Calu3 (cell line): ENCODE measurements at regions not wholly inside any gene's neighbourhood (a gene's known extent, or its start where the extent isn't known, plus 50 kb on each side); places are given as distances from the start of the nearest gene placed in this dataset.
"Not testable (repeated sequence)": the region's sequence is repeated elsewhere in the genome, so short reads cannot be mapped to it uniquely, and the experiment has no call there.

Experiments
- BruUV-seq: library from RNA; stranded (reverse); fragments of 400-500 nt; replicated peaks from 2 replicates; lab custom pipeline; 2021; lab: Mats Ljungman, UMichigan
- CTCF ChIA-PET: fragments of 300-600 bp; sonication (Branson Sonifier 250); formaldehyde crosslinking; loops from one replicate; lab custom pipeline; 2022; ENCODE audit warnings: antibody characterized with exemption; lab: Charles Lee
- DNase-seq: peaks from one replicate; pipeline ENCODE4 v3.0.0; 2022
- H3K27ac Mint-ChIP-seq: one replicate; pipeline ENCODE4 v1.8.0; 2022; ENCODE audit warnings: mixed read lengths; ENCODE audit not compliant: unreplicated experiment
- H3K27me3 Mint-ChIP-seq: one replicate; pipeline ENCODE4 v1.8.0; 2022; ENCODE audit warnings: mixed read lengths; ENCODE audit not compliant: unreplicated experiment
- H3K36me3 Mint-ChIP-seq: one replicate; pipeline ENCODE4 v1.8.0; 2022; ENCODE audit warnings: mild to moderate bottlenecking, moderate library complexity, mixed read lengths; ENCODE audit not compliant: insufficient read depth, unreplicated experiment
- H3K4me1 Mint-ChIP-seq: one replicate; pipeline ENCODE4 v1.8.0; 2022; ENCODE audit warnings: mild to moderate bottlenecking, low read depth, mixed read lengths; ENCODE audit not compliant: unreplicated experiment
- H3K4me3 Mint-ChIP-seq: one replicate; pipeline ENCODE4 v1.8.0; 2022; ENCODE audit warnings: mild to moderate bottlenecking, low read depth, moderate library complexity, mixed read lengths; ENCODE audit not compliant: unreplicated experiment
- H3K9me3 Mint-ChIP-seq: one replicate; pipeline ENCODE4 v1.8.0; 2022; ENCODE audit warnings: low read depth, mixed read lengths; ENCODE audit not compliant: unreplicated experiment
- intact Hi-C: fragments of 100-400 bp; cut with micrococcal nuclease; formaldehyde crosslinking; loops from one replicate; pipeline ENCODE4 v1.10.0; 2022; ENCODE audit not compliant: unreplicated experiment
- TF ChIP-seq, protein P1 (sequence below): fragments of 200-600 bp; IDR thresholded peaks from one replicate; pipeline ENCODE4 v1.8.0; 2022; ENCODE audit warnings: antibody characterized with exemption; ENCODE audit not compliant: unreplicated experiment

- Mint-ChIP-seq H3K27me3 (no peaks in the 10 kb centered on the region), H3K9me3 (no peaks in the 10 kb centered on the region), H3K4me1 (no peaks in the 10 kb centered on the region), H3K27ac (no peak overlapping the region), H3K36me3 (no peaks in the 10 kb centered on the region), H3K4me3 (no peak overlapping the region)
- CTCF ChIA-PET = no interaction called here
- intact Hi-C loops = no loop called here
- TF ChIP-seq, protein P1, sequence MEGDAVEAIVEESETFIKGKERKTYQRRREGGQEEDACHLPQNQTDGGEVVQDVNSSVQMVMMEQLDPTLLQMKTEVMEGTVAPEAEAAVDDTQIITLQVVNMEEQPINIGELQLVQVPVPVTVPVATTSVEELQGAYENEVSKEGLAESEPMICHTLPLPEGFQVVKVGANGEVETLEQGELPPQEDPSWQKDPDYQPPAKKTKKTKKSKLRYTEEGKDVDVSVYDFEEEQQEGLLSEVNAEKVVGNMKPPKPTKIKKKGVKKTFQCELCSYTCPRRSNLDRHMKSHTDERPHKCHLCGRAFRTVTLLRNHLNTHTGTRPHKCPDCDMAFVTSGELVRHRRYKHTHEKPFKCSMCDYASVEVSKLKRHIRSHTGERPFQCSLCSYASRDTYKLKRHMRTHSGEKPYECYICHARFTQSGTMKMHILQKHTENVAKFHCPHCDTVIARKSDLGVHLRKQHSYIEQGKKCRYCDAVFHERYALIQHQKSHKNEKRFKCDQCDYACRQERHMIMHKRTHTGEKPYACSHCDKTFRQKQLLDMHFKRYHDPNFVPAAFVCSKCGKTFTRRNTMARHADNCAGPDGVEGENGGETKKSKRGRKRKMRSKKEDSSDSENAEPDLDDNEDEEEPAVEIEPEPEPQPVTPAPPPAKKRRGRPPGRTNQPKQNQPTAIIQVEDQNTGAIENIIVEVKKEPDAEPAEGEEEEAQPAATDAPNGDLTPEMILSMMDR = no peak
- no peak for DNase-seq
- BruUV-seq = no TSS peak
Observed at GRCh38 chr9:22838266-22838665, 391.6 kb downstream of the DMRTA1 start.

DNA sequence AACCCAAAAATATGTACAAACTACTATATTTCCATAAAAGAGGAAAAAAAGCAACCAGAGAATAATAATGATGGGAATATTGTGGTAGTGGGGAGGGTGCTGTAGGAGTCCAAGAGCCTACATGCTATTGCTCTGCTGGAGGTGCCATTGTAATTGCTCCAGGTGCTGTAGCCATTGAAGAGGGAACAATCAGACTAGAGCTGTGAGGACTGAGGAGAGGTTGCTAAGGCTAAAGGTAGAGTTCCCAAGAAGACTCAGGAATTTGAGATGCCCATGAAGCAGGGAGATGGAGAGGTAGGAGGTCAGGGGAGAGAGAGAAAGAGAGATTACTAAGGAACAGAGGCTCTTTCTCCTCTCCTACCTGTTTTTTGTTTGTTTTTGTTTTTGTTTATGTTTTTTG is 394.0 kb downstream of the DMRTA1 start:
- H3K27me3 Mint-ChIP-seq = no peaks in the 10 kb centered on the region
- H3K36me3 Mint-ChIP-seq = no peaks in the 10 kb centered on the region
- H3K4me1 Mint-ChIP-seq = no peaks in the 10 kb centered on the region
- no peak overlapping the region for H3K4me3 Mint-ChIP-seq
- H3K27ac Mint-ChIP-seq = no peak overlapping the region
- H3K9me3 Mint-ChIP-seq = peaks cover 3% of the 10 kb centered on the region
- DNase-seq = no peak
- intact Hi-C loops = no loop called here
- BruUV-seq = no TSS peak
- TF ChIP-seq, protein P1 = no peak
- CTCF ChIA-PET = no interaction called here

- CTCF ChIA-PET, H3K27me3 Mint-ChIP-seq, H3K9me3 Mint-ChIP-seq, H3K36me3 Mint-ChIP-seq, H3K4me1 Mint-ChIP-seq, BruUV-seq, intact Hi-C loops, H3K27ac Mint-ChIP-seq, H3K4me3 Mint-ChIP-seq, DNase-seq: not testable (repeated sequence)
Observed at GRCh38 chr9:22845243-22845642, 398.6 kb downstream of the DMRTA1 start.

DNA sequence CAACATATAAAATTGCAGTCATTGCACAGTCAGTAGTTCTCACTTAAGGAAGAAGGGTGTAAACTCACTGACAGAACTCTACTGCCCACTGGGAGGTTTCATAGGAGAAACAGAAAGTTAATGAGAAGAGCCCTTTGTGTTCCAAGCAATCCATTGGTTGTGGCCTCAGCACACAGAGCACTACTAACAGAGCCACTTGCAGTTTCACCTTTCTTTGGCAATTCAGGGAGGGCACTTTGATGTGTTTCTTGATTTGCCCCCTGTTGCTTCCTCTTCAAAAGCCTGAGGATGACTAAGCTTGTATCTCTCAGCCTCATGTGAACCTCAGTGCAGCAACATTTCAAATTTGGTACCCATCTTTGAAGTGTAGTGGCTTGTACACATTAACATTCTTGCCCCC is 409.4 kb downstream of the DMRTA1 start:
- no peak for DNase-seq
- Mint-ChIP-seq H3K27me3 (no peaks in the 10 kb centered on the region), H3K36me3 (no peaks in the 10 kb centered on the region), H3K4me1 (no peaks in the 10 kb centered on the region), H3K27ac (no peak overlapping the region), H3K4me3 (no peak overlapping the region), H3K9me3 (no peaks in the 10 kb centered on the region)
- TF ChIP-seq, protein P1 = no peak
- CTCF ChIA-PET = no interaction called here
- BruUV-seq = no TSS peak
- intact Hi-C loops = no loop called here

GRCh38 chr9:22857316-22857715 is 410.7 kb downstream of the DMRTA1 start:
- intact Hi-C loops = no loop called here
- no peak for DNase-seq
- CTCF ChIA-PET = no interaction called here
- Mint-ChIP-seq H3K4me1 (no peaks in the 10 kb centered on the region), H3K27me3 (no peaks in the 10 kb centered on the region), H3K9me3 (no peaks in the 10 kb centered on the region), H3K27ac (no peak overlapping the region), H3K4me3 (no peak overlapping the region), H3K36me3 (no peaks in the 10 kb centered on the region)
- no TSS peak for BruUV-seq
- TF ChIP-seq, protein P1 = no peak
